ENCODE measurements at regions not wholly inside any gene's neighbourhood (a gene's known extent, or its start where the extent isn't known, plus 50 kb on each side); places are given as distances from the start of the nearest gene placed in this dataset.

DNA sequence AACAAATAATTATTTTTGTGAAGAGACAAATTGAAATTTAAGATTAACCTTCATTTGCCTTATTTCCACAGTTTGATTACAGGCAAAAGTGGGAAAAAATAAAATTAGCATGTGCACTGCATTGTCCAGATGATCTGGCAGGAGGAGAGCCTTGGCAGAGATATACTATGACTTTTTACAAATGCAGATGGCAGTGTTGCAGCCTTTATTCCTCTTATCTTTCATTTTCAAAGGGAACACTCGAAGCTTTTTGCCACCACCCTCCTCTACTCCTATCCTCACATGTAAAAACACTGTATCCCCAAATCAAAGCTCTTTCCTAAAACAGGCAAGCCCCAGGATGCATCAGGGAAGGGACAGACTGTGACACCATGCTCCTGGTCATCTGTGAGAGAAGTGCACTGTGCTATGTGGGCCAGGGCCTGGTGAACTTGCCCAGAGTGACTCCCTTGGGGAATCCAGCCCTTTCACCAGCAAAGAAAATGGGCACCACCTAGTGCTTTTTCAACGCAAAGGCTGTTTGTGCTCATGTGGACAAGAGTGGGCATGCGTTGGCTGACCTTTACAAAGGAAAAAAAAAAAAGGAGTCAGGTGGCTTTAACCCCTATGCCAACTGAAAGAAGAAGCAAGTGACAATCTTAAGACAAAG, 74.7 kb upstream of the ETAA1 start:
- TF ChIP-seq RAD21 (IDR thresholded peaks at IDR 0.05; ENCODE audit: low read depth) = peak; percentile 88
- no peak for TF ChIP-seq ZBTB7A (IDR thresholded peaks at IDR 0.05; ENCODE audit: low read depth)
- TF ChIP-seq, protein P1, sequence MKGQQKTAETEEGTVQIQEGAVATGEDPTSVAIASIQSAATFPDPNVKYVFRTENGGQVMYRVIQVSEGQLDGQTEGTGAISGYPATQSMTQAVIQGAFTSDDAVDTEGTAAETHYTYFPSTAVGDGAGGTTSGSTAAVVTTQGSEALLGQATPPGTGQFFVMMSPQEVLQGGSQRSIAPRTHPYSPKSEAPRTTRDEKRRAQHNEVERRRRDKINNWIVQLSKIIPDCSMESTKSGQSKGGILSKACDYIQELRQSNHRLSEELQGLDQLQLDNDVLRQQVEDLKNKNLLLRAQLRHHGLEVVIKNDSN (IDR thresholded peaks at IDR 0.05) = peak; percentile 34; the same call in 1 of the 2 replicates

DNA sequence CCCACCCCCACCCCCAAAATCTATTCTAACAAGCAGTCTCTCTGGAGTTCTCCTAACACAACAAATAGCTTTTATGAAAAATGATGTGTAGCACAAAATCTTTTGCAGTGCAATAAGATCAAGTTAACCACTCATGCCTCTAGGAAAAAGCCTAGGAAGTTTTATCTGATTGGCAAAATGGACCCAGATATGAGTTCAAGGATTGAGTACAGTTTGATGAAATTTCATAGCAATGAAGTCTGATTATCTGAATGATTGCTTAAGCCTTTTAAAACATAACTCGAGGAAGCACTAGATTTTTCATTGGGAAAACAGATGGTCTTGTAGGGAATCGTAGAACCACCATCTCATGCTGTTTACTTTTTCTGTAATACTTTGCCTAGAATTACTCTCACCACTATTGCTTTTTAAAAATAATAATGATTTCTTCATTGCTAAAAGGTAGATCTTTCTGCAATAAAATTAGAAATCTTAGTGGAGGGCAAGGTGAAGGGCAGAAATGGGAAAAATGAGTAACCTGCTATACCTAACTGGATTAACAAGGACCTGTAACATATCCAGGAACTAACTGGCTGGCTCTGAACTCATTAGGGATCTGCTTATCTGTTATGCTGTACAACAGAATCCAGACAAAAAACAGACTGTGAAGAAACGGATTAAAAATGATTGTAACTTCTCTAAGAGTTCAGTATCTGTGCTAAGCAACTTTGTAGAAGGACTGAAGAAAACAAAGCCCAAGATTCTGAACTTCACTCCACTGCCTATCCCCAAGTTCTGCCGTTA, 73.7 kb upstream of the ETAA1 start:
- TF ChIP-seq, protein P1 (IDR thresholded peaks at IDR 0.05) = no peak
- TF ChIP-seq ZBTB7A (IDR thresholded peaks at IDR 0.05; ENCODE audit: low read depth) (no peak), RAD21 (IDR thresholded peaks at IDR 0.05; ENCODE audit: low read depth) (no peak), YY1 (IDR thresholded peaks at IDR 0.05; ENCODE audit: low read depth) (no peak)

DNA sequence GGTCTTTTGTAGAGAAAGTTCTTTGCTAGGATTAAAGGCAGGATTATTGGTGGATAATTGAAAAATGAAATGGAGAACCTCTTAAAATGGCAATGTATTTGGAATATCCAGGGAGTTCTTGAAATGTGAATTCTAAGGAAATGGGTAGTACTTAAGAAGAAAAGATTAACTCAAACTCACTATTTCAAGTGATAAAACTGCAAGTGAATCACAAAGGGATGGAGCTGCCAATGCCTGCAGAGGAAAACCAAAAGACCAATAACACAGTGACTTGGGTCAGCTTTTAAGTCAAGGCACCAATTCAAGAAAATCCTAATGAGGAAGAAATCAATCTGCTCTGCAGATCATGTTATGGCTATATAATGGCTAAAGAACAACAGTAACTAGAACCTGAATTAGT, 67.6 kb upstream of the ETAA1 start:
- TF ChIP-seq RAD21 (IDR thresholded peaks at IDR 0.05; ENCODE audit: low read depth) (no peak), TEAD4 (IDR thresholded peaks at IDR 0.05) (no peak), TAF1 (IDR thresholded peaks at IDR 0.05; ENCODE audit: low read depth) (no peak), EP300 (IDR thresholded peaks at IDR 0.05; ENCODE audit: borderline replicate concordance) (no peak), EGR1 (IDR thresholded peaks at IDR 0.05) (no peak), CREB1 (IDR thresholded peaks at IDR 0.05; ENCODE audit: low read depth) (no peak), YY1 (IDR thresholded peaks at IDR 0.05; ENCODE audit: low read depth) (no peak), TCF12 (IDR thresholded peaks at IDR 0.05; ENCODE audit: low read depth) (no peak), ZBTB7A (IDR thresholded peaks at IDR 0.05; ENCODE audit: low read depth) (no peak), FOXM1 (IDR thresholded peaks at IDR 0.05; ENCODE audit: borderline replicate concordance, low read depth) (no peak), NFIC (IDR thresholded peaks at IDR 0.05) (no peak), CEBPB (IDR thresholded peaks at IDR 0.05) (no peak)
- TF ChIP-seq, protein P2, sequence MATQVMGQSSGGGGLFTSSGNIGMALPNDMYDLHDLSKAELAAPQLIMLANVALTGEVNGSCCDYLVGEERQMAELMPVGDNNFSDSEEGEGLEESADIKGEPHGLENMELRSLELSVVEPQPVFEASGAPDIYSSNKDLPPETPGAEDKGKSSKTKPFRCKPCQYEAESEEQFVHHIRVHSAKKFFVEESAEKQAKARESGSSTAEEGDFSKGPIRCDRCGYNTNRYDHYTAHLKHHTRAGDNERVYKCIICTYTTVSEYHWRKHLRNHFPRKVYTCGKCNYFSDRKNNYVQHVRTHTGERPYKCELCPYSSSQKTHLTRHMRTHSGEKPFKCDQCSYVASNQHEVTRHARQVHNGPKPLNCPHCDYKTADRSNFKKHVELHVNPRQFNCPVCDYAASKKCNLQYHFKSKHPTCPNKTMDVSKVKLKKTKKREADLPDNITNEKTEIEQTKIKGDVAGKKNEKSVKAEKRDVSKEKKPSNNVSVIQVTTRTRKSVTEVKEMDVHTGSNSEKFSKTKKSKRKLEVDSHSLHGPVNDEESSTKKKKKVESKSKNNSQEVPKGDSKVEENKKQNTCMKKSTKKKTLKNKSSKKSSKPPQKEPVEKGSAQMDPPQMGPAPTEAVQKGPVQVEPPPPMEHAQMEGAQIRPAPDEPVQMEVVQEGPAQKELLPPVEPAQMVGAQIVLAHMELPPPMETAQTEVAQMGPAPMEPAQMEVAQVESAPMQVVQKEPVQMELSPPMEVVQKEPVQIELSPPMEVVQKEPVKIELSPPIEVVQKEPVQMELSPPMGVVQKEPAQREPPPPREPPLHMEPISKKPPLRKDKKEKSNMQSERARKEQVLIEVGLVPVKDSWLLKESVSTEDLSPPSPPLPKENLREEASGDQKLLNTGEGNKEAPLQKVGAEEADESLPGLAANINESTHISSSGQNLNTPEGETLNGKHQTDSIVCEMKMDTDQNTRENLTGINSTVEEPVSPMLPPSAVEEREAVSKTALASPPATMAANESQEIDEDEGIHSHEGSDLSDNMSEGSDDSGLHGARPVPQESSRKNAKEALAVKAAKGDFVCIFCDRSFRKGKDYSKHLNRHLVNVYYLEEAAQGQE (IDR thresholded peaks at IDR 0.05; ENCODE audit: low read depth) = no peak
- TF ChIP-seq, protein P3, sequence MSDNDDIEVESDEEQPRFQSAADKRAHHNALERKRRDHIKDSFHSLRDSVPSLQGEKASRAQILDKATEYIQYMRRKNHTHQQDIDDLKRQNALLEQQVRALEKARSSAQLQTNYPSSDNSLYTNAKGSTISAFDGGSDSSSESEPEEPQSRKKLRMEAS (IDR thresholded peaks at IDR 0.05) = no peak
- TF ChIP-seq, protein P1 (IDR thresholded peaks at IDR 0.05) = no peak

DNA sequence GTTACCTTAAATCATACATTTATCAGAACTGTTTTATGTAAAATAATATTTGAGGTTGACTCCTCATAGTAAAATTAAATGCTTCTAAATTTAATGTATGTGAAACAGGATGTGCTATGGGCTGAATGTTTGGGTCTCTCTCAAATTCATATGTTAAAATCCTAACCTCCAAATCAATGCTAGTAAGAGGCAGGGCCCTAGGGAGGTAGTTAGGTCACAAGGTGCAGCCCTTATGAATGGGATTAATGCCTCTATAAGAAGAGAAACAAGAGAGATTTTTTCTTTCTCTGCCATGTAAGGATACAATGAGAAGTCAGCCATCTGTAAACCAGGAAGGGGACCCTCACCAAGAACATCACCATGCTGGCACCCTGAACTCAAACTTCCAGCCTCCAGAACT, 67.2 kb upstream of the ETAA1 start:
- TF ChIP-seq RAD21 (IDR thresholded peaks at IDR 0.05; ENCODE audit: low read depth) (no peak), ZBTB7A (IDR thresholded peaks at IDR 0.05; ENCODE audit: low read depth) (no peak), YY1 (IDR thresholded peaks at IDR 0.05; ENCODE audit: low read depth) (no peak), TCF12 (IDR thresholded peaks at IDR 0.05; ENCODE audit: low read depth) (no peak), EP300 (IDR thresholded peaks at IDR 0.05; ENCODE audit: borderline replicate concordance) (no peak), EGR1 (IDR thresholded peaks at IDR 0.05) (no peak), NFIC (IDR thresholded peaks at IDR 0.05) (no peak), CREB1 (IDR thresholded peaks at IDR 0.05; ENCODE audit: low read depth) (no peak), TAF1 (IDR thresholded peaks at IDR 0.05; ENCODE audit: low read depth) (no peak), FOXM1 (IDR thresholded peaks at IDR 0.05; ENCODE audit: borderline replicate concordance, low read depth) (no peak)
- TF ChIP-seq, protein P1 (IDR thresholded peaks at IDR 0.05) = no peak
- TF ChIP-seq, protein P2 (IDR thresholded peaks at IDR 0.05; ENCODE audit: low read depth) = no peak

DNA sequence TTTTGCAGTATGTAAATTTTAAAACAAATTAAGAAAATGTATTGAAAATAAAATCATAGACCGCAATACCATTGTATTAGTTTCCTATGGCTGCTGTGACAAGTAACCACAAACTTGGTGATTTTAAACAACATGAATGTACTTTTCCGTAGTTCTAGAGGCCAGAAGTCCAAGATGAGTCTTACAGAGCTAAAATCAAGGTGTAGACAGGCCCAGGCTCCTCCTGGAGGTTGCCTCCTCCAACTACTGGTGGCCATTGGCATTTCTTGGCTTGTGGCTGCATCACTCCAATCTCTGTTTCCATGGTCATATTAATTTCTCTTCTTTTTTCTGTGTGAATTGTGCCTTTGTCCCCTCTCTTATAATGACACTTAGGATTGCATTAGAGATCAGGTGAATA, 59.2 kb upstream of the ETAA1 start:
- TF ChIP-seq EP300 (IDR thresholded peaks at IDR 0.05; ENCODE audit: borderline replicate concordance) = no peak

All from Ishikawa (cell line).